ENCODE measurements at regions not wholly inside any gene's neighbourhood (a gene's known extent, or its start where the extent isn't known, plus 50 kb on each side); places are given as distances from the start of the nearest gene placed in this dataset.
A peak's percentile ranks its signal among the peaks of the same experiment; 100 is the strongest.

DNA sequence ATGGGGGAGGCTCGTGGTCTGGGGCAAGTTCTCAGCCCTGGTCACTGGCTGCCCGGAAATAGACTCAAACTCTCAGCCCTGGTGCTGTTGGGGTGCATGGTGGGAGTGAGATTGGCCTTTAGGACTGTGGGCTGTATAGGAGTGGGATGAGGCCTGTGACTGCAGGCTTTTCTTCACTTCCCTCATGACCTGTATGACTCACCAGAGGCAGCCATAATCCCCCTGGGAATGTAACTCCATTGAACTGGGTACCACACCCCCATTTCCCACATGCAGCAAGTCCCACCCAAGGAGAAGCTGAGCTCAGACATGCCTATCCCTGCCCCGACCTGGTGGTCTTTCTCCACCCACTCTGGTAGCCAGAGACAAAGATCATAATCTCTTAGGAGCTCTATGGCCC lies 177.7 kb upstream of the OSR1 start:
- H2BK15ac ChIP-seq (ENCODE audit: low read depth, low read length): no peak overlapping the region
- H3K36me3 Mint-ChIP-seq (ENCODE audit: insufficient read depth in 1 of 3, low read depth in 3 of 3): no peaks in the 10 kb centered on the region; a peak in 1 of 7 replicates
- no peaks in the 10 kb centered on the region for H3K79me1 ChIP-seq (ENCODE audit: insufficient read depth, low read depth, low read length, poor library complexity, severe bottlenecking)
- H3K79me2 ChIP-seq (ENCODE audit: insufficient read depth, low read length): no peaks in the 10 kb centered on the region
- peak overlapping the region in 1 of 3 experiments; percentile 74; a peak in 1 of 7 replicates for H3K27ac Mint-ChIP-seq
- no CpG with 5 or more reads among the region's 3 CpGs for WGBS (ENCODE audit: extremely low coverage, insufficient read length, low lambda C conversion rate)
- no peak overlapping the region for H3K27ac ChIP-seq (ENCODE audit: insufficient read length, low read depth, low read length)
- H3K27me3 Mint-ChIP-seq (ENCODE audit: low read depth): peaks cover 2% of the 10 kb centered on the region
- H2AK5ac ChIP-seq (ENCODE audit: insufficient read length, low read length): no peak overlapping the region
- no peak overlapping the region for H3K18ac ChIP-seq (ENCODE audit: insufficient read length, low read depth, low read length)
- no peaks in the 10 kb centered on the region for H3K4me1 ChIP-seq (ENCODE audit: insufficient read depth, low read length)
- H2BK120ac ChIP-seq (ENCODE audit: low read depth, low read length, poor library complexity, severe bottlenecking): no peak overlapping the region
- no peaks in the 10 kb centered on the region for H3K23me2 ChIP-seq (ENCODE audit: insufficient read length, low read depth, low read length, poor library complexity, severe bottlenecking)
- H4K8ac ChIP-seq (replicated peaks; ENCODE audit: insufficient read length, low read depth, low read length): no peak overlapping the region
- no peak overlapping the region for H3K14ac ChIP-seq (ENCODE audit: insufficient read depth, low read length)
- peaks cover 4 to 6% of the 10 kb centered on the region in 2 experiments; a peak in 3 of 4 replicates for H3K4me1 Mint-ChIP-seq
- no peak overlapping the region for H3K4me2 ChIP-seq (ENCODE audit: insufficient read depth, insufficient read length, low read length)
- H2BK20ac ChIP-seq (ENCODE audit: low read depth, low read length, poor library complexity, severe bottlenecking): no peak overlapping the region
- no peaks in the 10 kb centered on the region for H3K9me3 Mint-ChIP-seq
- H3K23ac ChIP-seq (ENCODE audit: insufficient read length, low read depth, low read length): no peak overlapping the region
- no peak overlapping the region for H4K5ac ChIP-seq (ENCODE audit: insufficient read length, low read depth, low read length)
- no peak overlapping the region for H4K91ac ChIP-seq (ENCODE audit: insufficient read length, low read depth, low read length)
- no peak overlapping the region for H3T11ph ChIP-seq (ENCODE audit: low read length)
- H3K56ac ChIP-seq (ENCODE audit: insufficient read length, low read depth, low read length): no peak overlapping the region
- no peak overlapping the region for H3K4ac ChIP-seq (ENCODE audit: low read depth, low read length)
- TF ChIP-seq, protein P1, sequence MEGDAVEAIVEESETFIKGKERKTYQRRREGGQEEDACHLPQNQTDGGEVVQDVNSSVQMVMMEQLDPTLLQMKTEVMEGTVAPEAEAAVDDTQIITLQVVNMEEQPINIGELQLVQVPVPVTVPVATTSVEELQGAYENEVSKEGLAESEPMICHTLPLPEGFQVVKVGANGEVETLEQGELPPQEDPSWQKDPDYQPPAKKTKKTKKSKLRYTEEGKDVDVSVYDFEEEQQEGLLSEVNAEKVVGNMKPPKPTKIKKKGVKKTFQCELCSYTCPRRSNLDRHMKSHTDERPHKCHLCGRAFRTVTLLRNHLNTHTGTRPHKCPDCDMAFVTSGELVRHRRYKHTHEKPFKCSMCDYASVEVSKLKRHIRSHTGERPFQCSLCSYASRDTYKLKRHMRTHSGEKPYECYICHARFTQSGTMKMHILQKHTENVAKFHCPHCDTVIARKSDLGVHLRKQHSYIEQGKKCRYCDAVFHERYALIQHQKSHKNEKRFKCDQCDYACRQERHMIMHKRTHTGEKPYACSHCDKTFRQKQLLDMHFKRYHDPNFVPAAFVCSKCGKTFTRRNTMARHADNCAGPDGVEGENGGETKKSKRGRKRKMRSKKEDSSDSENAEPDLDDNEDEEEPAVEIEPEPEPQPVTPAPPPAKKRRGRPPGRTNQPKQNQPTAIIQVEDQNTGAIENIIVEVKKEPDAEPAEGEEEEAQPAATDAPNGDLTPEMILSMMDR (conservative IDR thresholded peaks at IDR 0.05): no peak
- H2AFZ ChIP-seq (ENCODE audit: low read length): no peak overlapping the region
- no peaks in the 10 kb centered on the region for H3K27me3 ChIP-seq (ENCODE audit: insufficient read depth, low read length)
- no peak overlapping the region for H2BK5ac ChIP-seq (ENCODE audit: insufficient read length, low read length)
- no peak overlapping the region for H3K4me3 Mint-ChIP-seq
- H3K9me3 ChIP-seq (ENCODE audit: control insufficient read depth, low read depth, low read length): no peaks in the 10 kb centered on the region
- no peak overlapping the region for H3K9ac ChIP-seq (ENCODE audit: extremely low read depth, insufficient read length, low read length)
- H4K20me1 ChIP-seq (ENCODE audit: control insufficient read depth, insufficient read depth, insufficient read length): no peaks in the 10 kb centered on the region
- DNase-seq: no peak
- no peak overlapping the region for H2BK12ac ChIP-seq (ENCODE audit: insufficient read length, low read depth, low read length)

All from H9 (cell line).